WTC11 (cell line): ENCODE measurements at regions not wholly inside any gene's neighbourhood (a gene's known extent, or its start where the extent isn't known, plus 50 kb on each side); places are given as distances from the start of the nearest gene placed in this dataset.

Source experiments
- CREB1 ChIP-seq: sonication (generic); formaldehyde crosslinking; IDR thresholded peaks from 2 replicates; pipeline ENCODE4 v1.8.0; 2023; ENCODE audit warnings: mild to moderate bottlenecking, missing genetic modification reagents
- SMAD4 ChIP-seq: sonication (generic); formaldehyde crosslinking; IDR thresholded peaks from 2 replicates; pipeline ENCODE4 v1.8.0; 2022; ENCODE audit warnings: mild to moderate bottlenecking, missing genetic modification reagents
- TEAD4 ChIP-seq: sonication (generic); formaldehyde crosslinking; IDR thresholded peaks from 2 replicates; pipeline ENCODE4 v1.8.0; 2022; ENCODE audit warnings: mild to moderate bottlenecking, missing genetic modification reagents
- ZBTB21 ChIP-seq: sonication (generic); formaldehyde crosslinking; IDR thresholded peaks from 2 replicates; pipeline ENCODE4 v1.8.1; 2023; ENCODE audit warnings: mild to moderate bottlenecking, missing genetic modification reagents, borderline replicate concordance
- TF ChIP-seq, protein P1 (sequence below): fragments of 200-600 bp; IDR thresholded peaks from 2 replicates; pipeline ENCODE4 v1.8.0; 2022; ENCODE audit warnings: antibody characterized with exemption

DNA sequence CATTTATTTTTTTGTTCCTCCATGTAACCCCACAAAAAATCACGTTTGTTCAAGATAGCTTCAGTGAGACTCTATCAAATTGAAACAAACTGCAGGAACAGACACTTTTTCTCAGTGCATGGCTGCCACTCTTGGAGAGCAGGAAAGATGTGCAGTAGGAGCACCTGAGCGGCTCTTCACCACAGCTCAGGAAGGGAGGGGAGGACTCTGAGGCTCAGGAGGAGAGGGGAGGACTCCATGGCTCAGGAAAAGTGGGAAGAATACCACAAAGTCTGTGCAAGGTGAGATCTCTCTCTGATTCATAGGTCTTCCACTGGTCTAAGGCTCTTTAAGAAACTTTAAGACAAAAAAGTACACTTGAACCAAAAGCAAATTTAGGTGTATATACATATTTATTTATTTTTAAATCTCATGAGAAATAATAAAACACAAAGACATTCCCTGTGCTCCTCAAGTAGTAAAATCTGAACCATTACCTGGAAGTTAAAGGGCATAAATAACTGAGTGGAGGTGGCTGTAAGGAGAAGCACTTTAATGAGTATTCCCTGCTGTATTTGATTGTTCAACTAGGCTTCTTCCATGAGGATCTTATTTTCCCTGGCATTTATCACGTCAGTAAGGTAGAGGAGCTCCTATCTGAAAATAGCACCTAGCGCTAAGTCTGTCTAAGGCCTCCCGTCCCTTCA lies 69.2 kb upstream of the CCN6 start:
- no peak for TF ChIP-seq ZBTB21
- TF ChIP-seq, protein P1, sequence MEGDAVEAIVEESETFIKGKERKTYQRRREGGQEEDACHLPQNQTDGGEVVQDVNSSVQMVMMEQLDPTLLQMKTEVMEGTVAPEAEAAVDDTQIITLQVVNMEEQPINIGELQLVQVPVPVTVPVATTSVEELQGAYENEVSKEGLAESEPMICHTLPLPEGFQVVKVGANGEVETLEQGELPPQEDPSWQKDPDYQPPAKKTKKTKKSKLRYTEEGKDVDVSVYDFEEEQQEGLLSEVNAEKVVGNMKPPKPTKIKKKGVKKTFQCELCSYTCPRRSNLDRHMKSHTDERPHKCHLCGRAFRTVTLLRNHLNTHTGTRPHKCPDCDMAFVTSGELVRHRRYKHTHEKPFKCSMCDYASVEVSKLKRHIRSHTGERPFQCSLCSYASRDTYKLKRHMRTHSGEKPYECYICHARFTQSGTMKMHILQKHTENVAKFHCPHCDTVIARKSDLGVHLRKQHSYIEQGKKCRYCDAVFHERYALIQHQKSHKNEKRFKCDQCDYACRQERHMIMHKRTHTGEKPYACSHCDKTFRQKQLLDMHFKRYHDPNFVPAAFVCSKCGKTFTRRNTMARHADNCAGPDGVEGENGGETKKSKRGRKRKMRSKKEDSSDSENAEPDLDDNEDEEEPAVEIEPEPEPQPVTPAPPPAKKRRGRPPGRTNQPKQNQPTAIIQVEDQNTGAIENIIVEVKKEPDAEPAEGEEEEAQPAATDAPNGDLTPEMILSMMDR, result no peak
- no peak for TF ChIP-seq CREB1 (CRISPR knock-in tag)
- no peak for TF ChIP-seq TEAD4 (CRISPR knock-in tag)
- TF ChIP-seq SMAD4 (CRISPR knock-in tag), result no peak
